Ishikawa (cell line): ENCODE measurements at regions not wholly inside any gene's neighbourhood (a gene's known extent, or its start where the extent isn't known, plus 50 kb on each side); places are given as distances from the start of the nearest gene placed in this dataset.

Experiments
- CEBPB ChIP-seq: IDR thresholded peaks from 2 replicates; pipeline ENCODE4 v1.6.1; 2012
- CREB1 ChIP-seq: IDR thresholded peaks from 2 replicates; pipeline ENCODE4 v1.6.1; 2012; ENCODE audit warnings: low read depth
- EGR1 ChIP-seq: IDR thresholded peaks from 2 replicates; pipeline ENCODE4 v1.6.1; 2012
- EP300 ChIP-seq: IDR thresholded peaks from 2 replicates; pipeline ENCODE4 v1.6.1; 2012; ENCODE audit warnings: borderline replicate concordance
- FOXM1 ChIP-seq: IDR thresholded peaks from 2 replicates; pipeline ENCODE4 v1.6.1; 2012; ENCODE audit warnings: low read depth, borderline replicate concordance
- NFIC ChIP-seq: IDR thresholded peaks from 2 replicates; pipeline ENCODE4 v1.6.1; 2012
- RAD21 ChIP-seq: IDR thresholded peaks from 2 replicates; pipeline ENCODE4 v1.6.1; 2012; ENCODE audit warnings: low read depth
- REST ChIP-seq: IDR thresholded peaks from 2 replicates; pipeline ENCODE4 v1.6.1; 2012; ENCODE audit warnings: low read depth, mild to moderate bottlenecking
- TAF1 ChIP-seq: IDR thresholded peaks from 2 replicates; pipeline ENCODE4 v1.6.1; 2012; ENCODE audit warnings: low read depth, mild to moderate bottlenecking
- TCF12 ChIP-seq: IDR thresholded peaks from 2 replicates; pipeline ENCODE4 v1.6.1; 2012; ENCODE audit warnings: low read depth
- TEAD4 ChIP-seq: IDR thresholded peaks from 2 replicates; pipeline ENCODE4 v1.6.1; 2012
- USF1 ChIP-seq: IDR thresholded peaks from 2 replicates; pipeline ENCODE4 v1.6.1; 2012
- YY1 ChIP-seq: IDR thresholded peaks from 2 replicates; pipeline ENCODE4 v1.6.1; 2012; ENCODE audit warnings: low read depth
- ZBTB7A ChIP-seq: IDR thresholded peaks from 2 replicates; pipeline ENCODE4 v1.6.1; 2012; ENCODE audit warnings: low read depth
- TF ChIP-seq, protein P1 (sequence below): IDR thresholded peaks from 2 replicates; pipeline ENCODE4 v1.6.1; 2012

DNA sequence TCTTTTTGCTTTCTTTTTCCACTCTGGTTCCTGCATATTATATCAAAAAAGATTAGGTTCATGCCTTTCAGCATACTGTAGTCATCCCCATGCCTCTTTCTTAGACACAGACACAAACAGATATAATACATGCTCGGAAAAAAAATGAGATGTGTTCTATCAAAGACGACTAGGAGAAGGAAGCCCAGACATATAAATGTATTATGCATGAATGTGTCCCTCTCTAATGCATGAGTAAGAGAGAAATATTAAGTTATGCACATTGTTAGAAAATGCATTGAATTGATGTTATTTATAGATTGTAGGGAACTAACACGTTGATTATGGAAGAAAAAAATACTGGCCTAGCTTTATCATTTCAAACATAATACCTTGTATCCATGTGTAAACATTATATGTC is 252.4 kb upstream of the BCHE start:
- TF ChIP-seq EGR1 (no peak), USF1 (no peak), TEAD4 (no peak), EP300 (no peak), FOXM1 (no peak), NFIC (no peak), YY1 (no peak), ZBTB7A (no peak), TCF12 (no peak), CEBPB (no peak), CREB1 (no peak), RAD21 (no peak), REST (no peak), TAF1 (no peak)
- TF ChIP-seq, protein P1, sequence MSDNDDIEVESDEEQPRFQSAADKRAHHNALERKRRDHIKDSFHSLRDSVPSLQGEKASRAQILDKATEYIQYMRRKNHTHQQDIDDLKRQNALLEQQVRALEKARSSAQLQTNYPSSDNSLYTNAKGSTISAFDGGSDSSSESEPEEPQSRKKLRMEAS = no peak

DNA sequence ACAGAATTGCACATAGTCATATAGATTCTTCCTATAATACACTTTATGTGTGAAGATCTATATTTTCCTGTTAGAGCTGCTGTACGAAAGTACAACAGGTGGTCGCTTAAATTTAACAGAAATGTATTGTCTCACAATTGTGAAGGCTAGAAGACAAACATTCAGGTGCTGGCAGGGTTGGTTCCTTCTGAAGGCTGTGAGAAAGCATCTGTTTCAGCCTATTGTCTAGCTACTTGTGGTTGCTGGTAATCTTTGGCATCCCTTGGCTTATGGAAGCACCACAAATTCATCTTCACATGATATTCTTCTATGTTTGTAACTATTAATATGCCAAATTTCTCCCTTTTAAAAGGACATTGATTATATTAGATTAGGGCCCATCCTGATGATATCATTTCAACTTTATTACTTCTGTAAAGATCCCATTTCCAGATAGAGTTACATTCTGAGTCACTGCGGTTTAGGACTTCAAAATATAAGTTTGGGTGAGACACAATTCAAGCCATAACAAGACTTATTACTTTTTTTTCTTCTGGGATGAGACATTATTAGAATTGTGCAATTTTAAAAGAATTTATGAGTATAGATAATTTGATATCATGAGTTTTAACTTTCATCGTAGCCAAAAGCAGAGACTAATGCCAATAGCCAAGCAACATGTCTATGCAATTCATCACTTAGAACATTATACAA is 248.1 kb upstream of the BCHE start:
- no peak for TF ChIP-seq CEBPB
- TF ChIP-seq REST = no peak

GRCh38 chr3:166080096-166080495 is 242.9 kb upstream of the BCHE start:
- TF ChIP-seq EP300 (no peak), EGR1 (no peak), CREB1 (no peak), CEBPB (no peak), TAF1 (no peak), NFIC (no peak), TEAD4 (no peak), RAD21 (no peak), TCF12 (no peak)

DNA sequence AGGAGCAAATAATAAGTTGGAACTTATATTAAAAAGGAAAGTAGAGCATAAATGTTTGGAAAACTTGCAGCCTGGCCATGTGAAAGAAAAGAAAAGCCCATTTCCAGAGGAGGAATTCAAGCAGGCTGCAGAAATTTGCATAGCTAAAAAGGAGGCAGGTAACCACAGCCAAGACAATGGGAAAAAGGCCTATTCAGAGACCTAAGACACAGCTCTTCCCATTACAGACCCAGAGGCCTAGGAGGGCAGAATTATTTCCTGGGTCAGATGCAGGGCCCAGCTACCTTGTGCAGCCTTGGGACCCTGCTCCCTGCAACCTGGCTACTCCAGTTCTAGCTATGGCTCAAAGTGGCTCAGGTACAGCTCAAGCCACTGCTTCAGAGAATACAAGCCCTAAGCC is 234.6 kb upstream of the BCHE start:
- TF ChIP-seq CEBPB (no peak), USF1 (no peak), CREB1 (no peak), TCF12 (no peak), EP300 (no peak), NFIC (no peak), YY1 (no peak), TEAD4 (no peak), REST (no peak), ZBTB7A (no peak), EGR1 (no peak), TAF1 (no peak), FOXM1 (no peak), RAD21 (no peak)
- TF ChIP-seq, protein P1 = no peak

GRCh38 chr3:166064476-166064875 is 227.3 kb upstream of the BCHE start:
- TF ChIP-seq CREB1 = no peak
